Parathyroid adenoma (tissue), 2 donors: ENCODE measurements at regions not wholly inside any gene's neighbourhood (a gene's known extent, or its start where the extent isn't known, plus 50 kb on each side); places are given as distances from the start of the nearest gene placed in this dataset.

Experiments
- H2AFZ ChIP-seq: fragments of 300-600 bp; sonication (generic); one replicate; pipeline ENCODE4 v1.7.0; 2017; ENCODE audit warnings: antibody characterized with exemption, mild to moderate bottlenecking
- H3K27ac ChIP-seq: fragments of 300-600 bp; sonication (generic); one replicate; pipeline ENCODE4 v1.7.0; 2017
- H3K27me3 ChIP-seq: fragments of 300-600 bp; sonication (generic); one replicate; pipeline ENCODE4 v1.7.0; 2017; ENCODE audit warnings: low read length; ENCODE audit not compliant: control insufficient read depth, insufficient read depth
- H3K36me3 ChIP-seq: fragments of 300-600 bp; sonication (generic); one replicate; pipeline ENCODE4 v1.7.0; 2017; ENCODE audit warnings: low read length; ENCODE audit not compliant: control insufficient read depth, insufficient read depth
- H3K4me1 ChIP-seq: fragments of 300-600 bp; sonication (generic); one replicate; pipeline ENCODE4 v1.7.0; 2017; ENCODE audit warnings: control low read depth
- H3K4me2 ChIP-seq: fragments of 300-600 bp; sonication (generic); one replicate; pipeline ENCODE4 v1.7.0; 2017; ENCODE audit warnings: low read length
- H3K4me3 ChIP-seq: fragments of 300-600 bp; sonication (generic); one replicate; pipeline ENCODE4 v1.7.0; 2017; ENCODE audit warnings: low read depth, low read length
- H3K79me2 ChIP-seq: fragments of 300-600 bp; sonication (generic); one replicate; pipeline ENCODE4 v1.7.0; 2017; ENCODE audit warnings: control low read depth
- H3K9ac ChIP-seq: fragments of 300-600 bp; sonication (generic); one replicate; pipeline ENCODE4 v1.7.0; 2017; ENCODE audit warnings: mild to moderate bottlenecking
- H3K9me3 ChIP-seq: fragments of 300-600 bp; sonication (generic); one replicate; pipeline ENCODE4 v1.7.0; 2017; ENCODE audit warnings: low read length; ENCODE audit not compliant: control insufficient read depth
- TF ChIP-seq, protein P1 (sequence below): fragments of 300-600 bp; sonication (generic); IDR thresholded peaks from one replicate; pipeline ENCODE4 v1.7.0; 2017; ENCODE audit warnings: antibody characterized with exemption, mild to moderate bottlenecking
- donor health status: primary hyperparathyroidism.

- no peaks in the 10 kb centered on the region for H3K79me2 ChIP-seq
- H3K4me1 ChIP-seq = no peaks in the 10 kb centered on the region
- TF ChIP-seq, protein P1, sequence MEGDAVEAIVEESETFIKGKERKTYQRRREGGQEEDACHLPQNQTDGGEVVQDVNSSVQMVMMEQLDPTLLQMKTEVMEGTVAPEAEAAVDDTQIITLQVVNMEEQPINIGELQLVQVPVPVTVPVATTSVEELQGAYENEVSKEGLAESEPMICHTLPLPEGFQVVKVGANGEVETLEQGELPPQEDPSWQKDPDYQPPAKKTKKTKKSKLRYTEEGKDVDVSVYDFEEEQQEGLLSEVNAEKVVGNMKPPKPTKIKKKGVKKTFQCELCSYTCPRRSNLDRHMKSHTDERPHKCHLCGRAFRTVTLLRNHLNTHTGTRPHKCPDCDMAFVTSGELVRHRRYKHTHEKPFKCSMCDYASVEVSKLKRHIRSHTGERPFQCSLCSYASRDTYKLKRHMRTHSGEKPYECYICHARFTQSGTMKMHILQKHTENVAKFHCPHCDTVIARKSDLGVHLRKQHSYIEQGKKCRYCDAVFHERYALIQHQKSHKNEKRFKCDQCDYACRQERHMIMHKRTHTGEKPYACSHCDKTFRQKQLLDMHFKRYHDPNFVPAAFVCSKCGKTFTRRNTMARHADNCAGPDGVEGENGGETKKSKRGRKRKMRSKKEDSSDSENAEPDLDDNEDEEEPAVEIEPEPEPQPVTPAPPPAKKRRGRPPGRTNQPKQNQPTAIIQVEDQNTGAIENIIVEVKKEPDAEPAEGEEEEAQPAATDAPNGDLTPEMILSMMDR = no peak
- H3K27me3 ChIP-seq = no peaks in the 10 kb centered on the region
- no peak overlapping the region for H3K27ac ChIP-seq
- H3K9ac ChIP-seq = no peak overlapping the region
- no peaks in the 10 kb centered on the region for H3K9me3 ChIP-seq
- no peak overlapping the region for H2AFZ ChIP-seq
- H3K4me2 ChIP-seq = no peak overlapping the region
- H3K4me3 ChIP-seq = no peak overlapping the region
- H3K36me3 ChIP-seq = no peaks in the 10 kb centered on the region
These were observed 541.0 kb upstream of the ADARB2 start for GRCh38 chr10:2278363-2278762.

- H3K79me2 ChIP-seq = no peaks in the 10 kb centered on the region
- H3K4me3 ChIP-seq = no peak overlapping the region
- no peak overlapping the region for H2AFZ ChIP-seq
- no peaks in the 10 kb centered on the region for H3K36me3 ChIP-seq
- no peak overlapping the region for H3K4me2 ChIP-seq
- no peaks in the 10 kb centered on the region for H3K27me3 ChIP-seq
- H3K4me1 ChIP-seq = no peaks in the 10 kb centered on the region
- H3K27ac ChIP-seq = no peak overlapping the region
- no peaks in the 10 kb centered on the region for H3K9me3 ChIP-seq
- no peak overlapping the region for H3K9ac ChIP-seq
- TF ChIP-seq, protein P1 = no peak
These were observed 526.2 kb upstream of the ADARB2 start for GRCh38 chr10:2263561-2263960.

DNA sequence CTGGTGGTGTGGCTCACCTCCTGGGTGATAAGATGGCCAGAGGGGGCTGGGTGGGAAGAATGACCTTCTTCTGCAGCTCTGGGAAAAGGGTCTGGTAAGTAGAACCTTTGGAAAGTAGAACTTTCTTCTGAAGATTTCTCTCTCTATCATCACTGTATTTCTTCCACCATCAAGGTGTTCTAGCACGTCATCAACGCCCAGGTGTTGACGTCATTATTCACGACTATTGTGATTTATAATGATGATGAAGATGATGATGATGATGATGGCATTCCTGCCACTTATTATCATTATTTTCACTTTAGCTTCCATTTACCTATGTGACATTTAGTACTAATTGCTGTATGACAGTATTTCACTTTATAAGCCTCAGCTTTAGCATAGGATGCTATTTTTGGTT lies 525.6 kb upstream of the ADARB2 start:
- Histone ChIP-seq H3K27ac (no peak overlapping the region), H3K4me1 (no peaks in the 10 kb centered on the region), H3K9me3 (no peaks in the 10 kb centered on the region), H3K36me3 (no peaks in the 10 kb centered on the region), H3K27me3 (no peaks in the 10 kb centered on the region), H3K4me3 (no peak overlapping the region), H3K9ac (no peak overlapping the region), H3K4me2 (no peak overlapping the region), H3K79me2 (no peaks in the 10 kb centered on the region), H2AFZ (no peak overlapping the region)
- TF ChIP-seq, protein P1 = no peak

DNA sequence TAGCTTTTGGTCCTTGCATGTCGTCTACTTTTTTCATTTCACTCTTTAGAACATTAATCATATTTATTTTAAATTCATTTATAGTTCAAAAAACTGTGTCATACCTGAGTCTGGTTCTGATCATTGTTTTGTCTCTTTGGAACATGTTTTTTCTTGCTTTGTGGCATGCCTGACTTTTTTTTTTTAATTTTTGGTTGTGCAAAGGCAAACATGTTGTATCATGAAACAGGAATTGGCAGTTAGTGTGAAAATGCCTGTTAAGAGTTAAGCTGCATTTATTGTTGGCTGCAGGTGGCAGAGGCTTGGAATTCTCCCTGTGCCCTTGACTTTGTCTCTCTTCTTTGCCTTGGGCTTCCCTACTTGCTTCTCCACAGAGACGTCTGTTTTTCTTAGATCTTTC lies 525.0 kb upstream of the ADARB2 start:
- Histone ChIP-seq H3K9ac (no peak overlapping the region), H3K36me3 (no peaks in the 10 kb centered on the region), H2AFZ (no peak overlapping the region), H3K27ac (no peak overlapping the region), H3K9me3 (no peaks in the 10 kb centered on the region), H3K4me2 (no peak overlapping the region), H3K27me3 (no peaks in the 10 kb centered on the region), H3K79me2 (no peaks in the 10 kb centered on the region), H3K4me3 (no peak overlapping the region), H3K4me1 (no peaks in the 10 kb centered on the region)
- TF ChIP-seq, protein P1 = no peak

- no peaks in the 10 kb centered on the region for H3K27me3 ChIP-seq
- TF ChIP-seq, protein P1 = no peak
- H3K27ac ChIP-seq = no peak overlapping the region
- no peak overlapping the region for H2AFZ ChIP-seq
- H3K4me3 ChIP-seq = no peak overlapping the region
- no peaks in the 10 kb centered on the region for H3K4me1 ChIP-seq
- H3K4me2 ChIP-seq = no peak overlapping the region
- no peaks in the 10 kb centered on the region for H3K36me3 ChIP-seq
- no peaks in the 10 kb centered on the region for H3K9me3 ChIP-seq
- H3K79me2 ChIP-seq = no peaks in the 10 kb centered on the region
- no peak overlapping the region for H3K9ac ChIP-seq
These were observed 518.9 kb upstream of the ADARB2 start for GRCh38 chr10:2256241-2256640.
